CD14-positive monocyte (primary cell): ENCODE measurements at regions not wholly inside any gene's neighbourhood (a gene's known extent, or its start where the extent isn't known, plus 50 kb on each side); places are given as distances from the start of the nearest gene placed in this dataset.
A peak's percentile ranks its signal among the peaks of the same experiment; 100 is the strongest.

ENCODE experiments used
- DNase-seq, 3 donors: peaks; one replicate each; pipeline ENCODE4 v3.0.0-alpha.2; 2011 to 2022
- H2AFZ ChIP-seq: 2 replicates; pipeline ENCODE4 v1.6.0; 2012; ENCODE audit warnings: mild to moderate bottlenecking, low read depth, low read length, inconsistent platforms; ENCODE audit not compliant: insufficient read depth, poor library complexity, severe bottlenecking
- H3K27ac ChIP-seq, 2 donors: 1 replicate in 1 of 2; 2 replicates in 1 of 2; pipeline ENCODE4 v1.5.1; 2012 to 2013; ENCODE audit warnings: low read length in 2 of 2, control low read depth in 1 of 2, inconsistent platforms in 1 of 2, low read depth in 1 of 2, mild to moderate bottlenecking in 1 of 2
- H3K27me3 ChIP-seq, 2 donors: one replicate each; pipeline versions ENCODE4 v1.6.0 to v1.6.1; 2011 to 2013; ENCODE audit warnings: low read length in 2 of 2; ENCODE audit not compliant: control insufficient read depth in 2 of 2, insufficient read depth in 2 of 2
- H3K36me3 ChIP-seq, 2 donors: replicated peaks in 1 of 2; 1 replicate in 1 of 2; 2 replicates in 1 of 2; pipeline versions ENCODE4 v1.5.1 to v1.6.1; 2012 to 2013; ENCODE audit warnings: low read length in 2 of 2, control low read depth in 1 of 2, inconsistent platforms in 1 of 2, mild to moderate bottlenecking in 1 of 2; ENCODE audit not compliant: insufficient read depth in 2 of 2, control insufficient read depth in 1 of 2
- H3K4me1 ChIP-seq, 2 donors: 1 replicate in 1 of 2; 2 replicates in 1 of 2; pipeline versions ENCODE4 v1.5.1 to v1.6.1; 2012 to 2013; ENCODE audit warnings: low read length in 2 of 2, control low read depth in 1 of 2, inconsistent platforms in 1 of 2, mild to moderate bottlenecking in 1 of 2, moderate library complexity in 1 of 2; ENCODE audit not compliant: insufficient read depth in 2 of 2, control insufficient read depth in 1 of 2
- H3K4me2 ChIP-seq: replicated peaks from 2 replicates; pipeline ENCODE3; 2012; ENCODE audit warnings: low read length, moderate library complexity, mild to moderate bottlenecking; ENCODE audit not compliant: poor library complexity, severe bottlenecking; ENCODE audit errors: extremely low read depth
- H3K4me3 ChIP-seq, 3 experiments: fragments of 200-600 bp in 1 of 3; sonication (generic) in 1 of 3; replicated peaks in 1 of 3; 1 replicate in 2 of 3; 2 replicates in 1 of 3; pipeline ENCODE4 v1.5.1; 2011 to 2013; ENCODE audit warnings: low read length in 3 of 3, mild to moderate bottlenecking in 3 of 3, control low read depth in 2 of 3, low read depth in 2 of 3, inconsistent platforms in 1 of 3, moderate library complexity in 1 of 3
- H3K79me2 ChIP-seq: 2 replicates; pipeline ENCODE4 v1.6.0; 2012; ENCODE audit warnings: mild to moderate bottlenecking, control low read depth, inconsistent platforms, low read length, moderate library complexity; ENCODE audit not compliant: insufficient read depth
- H3K9ac ChIP-seq: 2 replicates; pipeline ENCODE4 v1.6.0; 2017; ENCODE audit warnings: low read length, mild to moderate bottlenecking; ENCODE audit not compliant: insufficient read depth, poor library complexity, severe bottlenecking
- H3K9me3 ChIP-seq, 2 donors: replicated peaks in 1 of 2; 1 replicate in 1 of 2; 2 replicates in 1 of 2; pipeline versions ENCODE4 v1.5.1 to v1.6.1; 2012 to 2013; ENCODE audit warnings: low read length in 2 of 2, control low read depth in 1 of 2; ENCODE audit not compliant: control insufficient read depth in 1 of 2, insufficient read depth in 1 of 2
- H4K20me1 ChIP-seq: 2 replicates; pipeline ENCODE4 v1.6.0; 2012; ENCODE audit warnings: mild to moderate bottlenecking, low read length, control low read depth, moderate library complexity; ENCODE audit not compliant: insufficient read depth
- H3K27ac Mint-ChIP-seq, 7 donors: one replicate each; pipeline ENCODE4 v1.8.0; 2020; ENCODE audit warnings: mild to moderate bottlenecking in 7 of 7, mixed read lengths in 7 of 7, moderate library complexity in 6 of 7, inconsistent platforms in 2 of 7
- H3K27me3 Mint-ChIP-seq, 3 donors: one replicate each; pipeline ENCODE4 v1.8.0; 2021 to 2022; ENCODE audit warnings: low read depth in 3 of 3, mild to moderate bottlenecking in 3 of 3, mixed read lengths in 3 of 3, moderate library complexity in 3 of 3, inconsistent platforms in 1 of 3
- H3K36me3 Mint-ChIP-seq, 2 donors: one replicate each; pipeline ENCODE4 v1.8.0; 2020; ENCODE audit warnings: mixed read lengths in 2 of 2, inconsistent platforms in 1 of 2, mild to moderate bottlenecking in 1 of 2
- H3K4me1 Mint-ChIP-seq: one replicate; pipeline ENCODE4 v1.8.0; 2020; ENCODE audit warnings: mild to moderate bottlenecking, mixed read lengths
- H3K4me3 Mint-ChIP-seq, 2 donors: one replicate each; pipeline ENCODE4 v1.8.0; 2020; ENCODE audit warnings: mild to moderate bottlenecking in 2 of 2, mixed read lengths in 2 of 2, moderate library complexity in 1 of 2
- H3K9me3 Mint-ChIP-seq, 7 donors: one replicate each; pipeline ENCODE4 v1.8.0; 2020 to 2022; ENCODE audit warnings: mixed read lengths in 7 of 7, mild to moderate bottlenecking in 6 of 7, moderate library complexity in 6 of 7, inconsistent platforms in 2 of 7
- whole genome bisulfite sequencing: methylation state at CpG from one replicate; pipeline ENCODE4 v1.1.5; 2013; ENCODE audit warnings: missing lambda C conversion rate; ENCODE audit not compliant: insufficient coverage; 5-methylcytosine and 5-hydroxymethylcytosine counted together
- intact Hi-C, 2 donors: fragments of 100-400 bp; cut with micrococcal nuclease; formaldehyde crosslinking; loops; one replicate each; pipeline versions ENCODE4 v1.15.0 to v1.15.1; 2023
- TF ChIP-seq, protein P1 (sequence below): fragments of 200-600 bp; IDR thresholded peaks from one replicate; pipeline ENCODE4 v1.8.0; 2022; ENCODE audit warnings: antibody characterized with exemption, mild to moderate bottlenecking

DNA sequence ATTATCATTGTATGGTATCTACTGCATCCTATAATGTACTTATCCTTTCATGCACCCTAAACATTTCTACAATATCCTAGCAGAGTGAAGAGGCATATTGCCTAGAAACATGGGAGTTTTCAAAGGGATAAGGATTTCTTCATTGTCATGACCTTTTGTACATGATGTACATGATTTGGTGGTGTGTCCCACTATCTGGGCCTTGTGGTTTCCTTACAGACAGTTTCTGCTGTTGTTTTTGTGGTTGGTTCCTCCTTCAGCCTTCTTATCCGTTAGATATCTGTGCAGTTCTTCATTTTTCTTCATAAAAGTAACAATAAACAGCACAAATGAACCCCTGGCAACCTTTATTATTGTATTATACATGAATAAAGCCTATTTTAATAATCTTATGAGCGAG lies 70.4 kb upstream of the BACH1 start:
- intact Hi-C loops = no loop called here
- Histone ChIP-seq H3K4me3 (no peak overlapping the region), H3K36me3 (no peaks in the 10 kb centered on the region), H2AFZ (peak overlapping the region; percentile 21), H3K27ac (peak overlapping the region in 1 of 2 donors; percentile 23), H3K79me2 (no peaks in the 10 kb centered on the region), H3K9ac (no peak overlapping the region), H3K4me2 (no peak overlapping the region), H4K20me1 (no peaks in the 10 kb centered on the region), H3K27me3 (no peaks in the 10 kb centered on the region), H3K4me1 (peaks cover 53 to 65% of the 10 kb centered on the region in 2 donors), H3K9me3 (no peaks in the 10 kb centered on the region)
- peaks cover 2 to 3% of the 10 kb centered on the region in 2 donors for H3K36me3 Mint-ChIP-seq
- no CpG with 5 or more reads among the region's 2 CpGs for WGBS
- no peaks in the 10 kb centered on the region for H3K27me3 Mint-ChIP-seq
- peak overlapping the region in 6 of 7 donors; percentile 23 to 83 (median 70) for H3K27ac Mint-ChIP-seq
- DNase-seq = peak in 1 of 3 donors; percentile 13
- peaks cover 0 to 8% (median 0%) of the 10 kb centered on the region in 7 donors for H3K9me3 Mint-ChIP-seq
- H3K4me1 Mint-ChIP-seq = peaks cover 71% of the 10 kb centered on the region
- TF ChIP-seq, protein P1, sequence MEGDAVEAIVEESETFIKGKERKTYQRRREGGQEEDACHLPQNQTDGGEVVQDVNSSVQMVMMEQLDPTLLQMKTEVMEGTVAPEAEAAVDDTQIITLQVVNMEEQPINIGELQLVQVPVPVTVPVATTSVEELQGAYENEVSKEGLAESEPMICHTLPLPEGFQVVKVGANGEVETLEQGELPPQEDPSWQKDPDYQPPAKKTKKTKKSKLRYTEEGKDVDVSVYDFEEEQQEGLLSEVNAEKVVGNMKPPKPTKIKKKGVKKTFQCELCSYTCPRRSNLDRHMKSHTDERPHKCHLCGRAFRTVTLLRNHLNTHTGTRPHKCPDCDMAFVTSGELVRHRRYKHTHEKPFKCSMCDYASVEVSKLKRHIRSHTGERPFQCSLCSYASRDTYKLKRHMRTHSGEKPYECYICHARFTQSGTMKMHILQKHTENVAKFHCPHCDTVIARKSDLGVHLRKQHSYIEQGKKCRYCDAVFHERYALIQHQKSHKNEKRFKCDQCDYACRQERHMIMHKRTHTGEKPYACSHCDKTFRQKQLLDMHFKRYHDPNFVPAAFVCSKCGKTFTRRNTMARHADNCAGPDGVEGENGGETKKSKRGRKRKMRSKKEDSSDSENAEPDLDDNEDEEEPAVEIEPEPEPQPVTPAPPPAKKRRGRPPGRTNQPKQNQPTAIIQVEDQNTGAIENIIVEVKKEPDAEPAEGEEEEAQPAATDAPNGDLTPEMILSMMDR = no peak
- H3K4me3 Mint-ChIP-seq = no peak overlapping the region

- H3K36me3 Mint-ChIP-seq = peaks cover 2 to 3% of the 10 kb centered on the region in 2 donors
- TF ChIP-seq, protein P1 = no peak
- Histone ChIP-seq H2AFZ (peak overlapping the region; percentile 61), H3K4me1 (peaks cover 77 to 89% of the 10 kb centered on the region in 2 donors), H3K4me2 (peak overlapping the region; percentile 18), H3K27me3 (no peaks in the 10 kb centered on the region), H3K9ac (no peak overlapping the region), H4K20me1 (no peaks in the 10 kb centered on the region), H3K4me3 (no peak overlapping the region), H3K27ac (peak overlapping the region; percentile 48 to 70), H3K36me3 (no peaks in the 10 kb centered on the region), H3K79me2 (no peaks in the 10 kb centered on the region), H3K9me3 (no peaks in the 10 kb centered on the region)
- no peak for DNase-seq
- peaks cover 87% of the 10 kb centered on the region for H3K4me1 Mint-ChIP-seq
- intact Hi-C loops = loop anchor here in 1 of 2 donors (5.0 kb wide), 1 partner anchor 67 kb away; the partner anchor contains the start of gene BACH1
- H3K27ac Mint-ChIP-seq = peak overlapping the region; percentile 81 to 94 (median 87)
- H3K9me3 Mint-ChIP-seq = no peaks in the 10 kb centered on the region
- peak overlapping the region in 1 of 2 donors; percentile 61 for H3K4me3 Mint-ChIP-seq
- WGBS = 17% methylated on average over 3 of the region's 3 CpGs
- no peaks in the 10 kb centered on the region for H3K27me3 Mint-ChIP-seq
These were observed 68.0 kb upstream of the BACH1 start for GRCh38 chr21:29230551-29231261.
